Activated effector memory CD4-positive, alpha-beta T cell treated with Interleukin-2 at 50 U/mL for 16 hours (primary cell): ENCODE measurements at regions not wholly inside any gene's neighbourhood (a gene's known extent, or its start where the extent isn't known, plus 50 kb on each side); places are given as distances from the start of the nearest gene placed in this dataset.

ENCODE experiments used
- DNase-seq: peaks from one replicate; pipeline ENCODE4 v3.0.0-alpha.2; 2020

- no peak for DNase-seq
Observed at GRCh38 chr20:1710484-1710883, 52.9 kb upstream of the SIRPG start.

GRCh38 chr20:1707588-1708449 lies 50.2 kb upstream of the SIRPG start:
- no peak for DNase-seq
